Parathyroid adenoma (tissue), 2 donors: ENCODE measurements at regions not wholly inside any gene's neighbourhood (a gene's known extent, or its start where the extent isn't known, plus 50 kb on each side); places are given as distances from the start of the nearest gene placed in this dataset.

ENCODE experiments used
- H2AFZ ChIP-seq: fragments of 300-600 bp; sonication (generic); one replicate; pipeline ENCODE4 v1.7.0; 2017; ENCODE audit warnings: antibody characterized with exemption, mild to moderate bottlenecking
- H3K27ac ChIP-seq: fragments of 300-600 bp; sonication (generic); one replicate; pipeline ENCODE4 v1.7.0; 2017
- H3K27me3 ChIP-seq: fragments of 300-600 bp; sonication (generic); one replicate; pipeline ENCODE4 v1.7.0; 2017; ENCODE audit warnings: low read length; ENCODE audit not compliant: control insufficient read depth, insufficient read depth
- H3K36me3 ChIP-seq: fragments of 300-600 bp; sonication (generic); one replicate; pipeline ENCODE4 v1.7.0; 2017; ENCODE audit warnings: low read length; ENCODE audit not compliant: control insufficient read depth, insufficient read depth
- H3K4me1 ChIP-seq: fragments of 300-600 bp; sonication (generic); one replicate; pipeline ENCODE4 v1.7.0; 2017; ENCODE audit warnings: control low read depth
- H3K4me2 ChIP-seq: fragments of 300-600 bp; sonication (generic); one replicate; pipeline ENCODE4 v1.7.0; 2017; ENCODE audit warnings: low read length
- H3K4me3 ChIP-seq: fragments of 300-600 bp; sonication (generic); one replicate; pipeline ENCODE4 v1.7.0; 2017; ENCODE audit warnings: low read depth, low read length
- H3K79me2 ChIP-seq: fragments of 300-600 bp; sonication (generic); one replicate; pipeline ENCODE4 v1.7.0; 2017; ENCODE audit warnings: control low read depth
- H3K9ac ChIP-seq: fragments of 300-600 bp; sonication (generic); one replicate; pipeline ENCODE4 v1.7.0; 2017; ENCODE audit warnings: mild to moderate bottlenecking
- H3K9me3 ChIP-seq: fragments of 300-600 bp; sonication (generic); one replicate; pipeline ENCODE4 v1.7.0; 2017; ENCODE audit warnings: low read length; ENCODE audit not compliant: control insufficient read depth
- CTCF ChIP-seq: fragments of 300-600 bp; sonication (generic); IDR thresholded peaks from one replicate; pipeline ENCODE4 v1.7.0; 2017; ENCODE audit warnings: antibody characterized with exemption, mild to moderate bottlenecking
- donor health status: primary hyperparathyroidism.

GRCh38 chr20:48276021-48276342 lies 490.7 kb upstream of the SULF2 start:
- H2AFZ ChIP-seq = no peak overlapping the region
- no peaks in the 10 kb centered on the region for H3K4me1 ChIP-seq
- H3K9ac ChIP-seq = no peak overlapping the region
- H3K79me2 ChIP-seq = no peaks in the 10 kb centered on the region
- no peaks in the 10 kb centered on the region for H3K9me3 ChIP-seq
- no peak overlapping the region for H3K27ac ChIP-seq
- no peak overlapping the region for H3K4me2 ChIP-seq
- no peaks in the 10 kb centered on the region for H3K36me3 ChIP-seq
- H3K4me3 ChIP-seq = no peak overlapping the region
- H3K27me3 ChIP-seq = peaks cover 3% of the 10 kb centered on the region
- TF ChIP-seq CTCF = no peak

- Histone ChIP-seq H3K4me1 (no peaks in the 10 kb centered on the region), H3K36me3 (no peaks in the 10 kb centered on the region), H3K79me2 (no peaks in the 10 kb centered on the region), H3K9me3 (no peaks in the 10 kb centered on the region), H3K27me3 (peaks cover 3% of the 10 kb centered on the region), H3K9ac (no peak overlapping the region), H3K4me2 (no peak overlapping the region), H3K4me3 (no peak overlapping the region), H3K27ac (no peak overlapping the region), H2AFZ (no peak overlapping the region)
- no peak for TF ChIP-seq CTCF
Observed at GRCh38 chr20:48275286-48276020, 490.2 kb upstream of the SULF2 start.

GRCh38 chr20:48273843-48274242 lies 488.6 kb upstream of the SULF2 start:
- Histone ChIP-seq H3K4me3 (no peak overlapping the region), H2AFZ (no peak overlapping the region), H3K79me2 (no peaks in the 10 kb centered on the region), H3K9ac (no peak overlapping the region), H3K4me2 (no peak overlapping the region), H3K4me1 (no peaks in the 10 kb centered on the region), H3K9me3 (no peaks in the 10 kb centered on the region), H3K27me3 (peaks cover 3% of the 10 kb centered on the region), H3K36me3 (no peaks in the 10 kb centered on the region), H3K27ac (no peak overlapping the region)
- no peak for TF ChIP-seq CTCF

GRCh38 chr20:48270885-48271284 lies 485.6 kb upstream of the SULF2 start:
- no peaks in the 10 kb centered on the region for H3K79me2 ChIP-seq
- peaks cover 3% of the 10 kb centered on the region for H3K27me3 ChIP-seq
- H3K36me3 ChIP-seq = no peaks in the 10 kb centered on the region
- no peak overlapping the region for H3K27ac ChIP-seq
- no peak overlapping the region for H3K4me3 ChIP-seq
- no peak for TF ChIP-seq CTCF
- H3K4me1 ChIP-seq = no peaks in the 10 kb centered on the region
- no peak overlapping the region for H3K4me2 ChIP-seq
- no peak overlapping the region for H2AFZ ChIP-seq
- H3K9ac ChIP-seq = no peak overlapping the region
- H3K9me3 ChIP-seq = no peaks in the 10 kb centered on the region
